T-helper 2 cell treated with Interferon-gamma antibody and Interleukin-4, amounts not matched to agents 5 μg/mL and 100 μg/mL, for 36 hours (primary cell): ENCODE measurements at regions not wholly inside any gene's neighbourhood (a gene's known extent, or its start where the extent isn't known, plus 50 kb on each side); places are given as distances from the start of the nearest gene placed in this dataset.

ENCODE experiments used
- DNase-seq: peaks from one replicate; pipeline ENCODE4 v3.0.0; 2021; ENCODE audit warnings: low spot score
- H3K27ac Mint-ChIP-seq: one replicate; pipeline ENCODE4 v1.8.0; 2021; ENCODE audit warnings: mild to moderate bottlenecking, mixed read lengths
- H3K27me3 Mint-ChIP-seq: one replicate; pipeline ENCODE4 v1.8.0; 2021; ENCODE audit warnings: low read depth, mixed read lengths
- H3K36me3 Mint-ChIP-seq: one replicate; pipeline ENCODE4 v1.8.0; 2021; ENCODE audit warnings: low read depth, mixed read lengths
- H3K4me1 Mint-ChIP-seq: one replicate; pipeline ENCODE4 v1.8.0; 2021; ENCODE audit warnings: low read depth, mixed read lengths
- H3K4me3 Mint-ChIP-seq: one replicate; pipeline ENCODE4 v1.8.0; 2022; ENCODE audit warnings: mild to moderate bottlenecking, moderate library complexity, mixed read lengths
- H3K9me3 Mint-ChIP-seq: one replicate; pipeline ENCODE4 v1.8.0; 2021; ENCODE audit warnings: mixed read lengths

- Mint-ChIP-seq H3K4me1 (peaks cover 7% of the 10 kb centered on the region), H3K36me3 (no peaks in the 10 kb centered on the region), H3K9me3 (no peaks in the 10 kb centered on the region), H3K27ac (no peak overlapping the region), H3K4me3 (no peak overlapping the region), H3K27me3 (peaks cover 7% of the 10 kb centered on the region)
- no peak for DNase-seq
Measured at GRCh38 chr22:49721211-49721763, 106.4 kb downstream of the BRD1 start.

GRCh38 chr22:49720279-49720959, 107.3 kb downstream of the BRD1 start:
- Mint-ChIP-seq H3K36me3 (no peaks in the 10 kb centered on the region), H3K27me3 (peaks cover 5% of the 10 kb centered on the region), H3K4me1 (peaks cover 7% of the 10 kb centered on the region), H3K9me3 (no peaks in the 10 kb centered on the region), H3K4me3 (no peak overlapping the region), H3K27ac (no peak overlapping the region)
- no peak for DNase-seq

- Mint-ChIP-seq H3K4me3 (no peak overlapping the region), H3K36me3 (no peaks in the 10 kb centered on the region), H3K9me3 (no peaks in the 10 kb centered on the region), H3K27me3 (peaks cover 5% of the 10 kb centered on the region), H3K27ac (no peak overlapping the region), H3K4me1 (peaks cover 7% of the 10 kb centered on the region)
- DNase-seq, result no peak
Measured at GRCh38 chr22:49719046-49719445, 108.6 kb downstream of the BRD1 start.

- Mint-ChIP-seq H3K36me3 (no peaks in the 10 kb centered on the region), H3K9me3 (no peaks in the 10 kb centered on the region), H3K27ac (no peak overlapping the region), H3K4me1 (peaks cover 2% of the 10 kb centered on the region), H3K27me3 (no peaks in the 10 kb centered on the region), H3K4me3 (no peak overlapping the region)
- no peak for DNase-seq
Measured at GRCh38 chr22:49718396-49718795, 109.3 kb downstream of the BRD1 start.

- Mint-ChIP-seq H3K27ac (no peak overlapping the region), H3K4me3 (no peak overlapping the region)
Measured at GRCh38 chr22:49717322-49717919, 110.3 kb downstream of the BRD1 start.

GRCh38 chr22:49716441-49716840, 111.2 kb downstream of the BRD1 start:
- Mint-ChIP-seq H3K27ac (no peak overlapping the region), H3K36me3 (no peaks in the 10 kb centered on the region)

More at GRCh38 chr22:49717322-49717919, 110.3 kb downstream of the BRD1 start:
- no peaks in the 10 kb centered on the region for H3K27me3 Mint-ChIP-seq
- no peak for DNase-seq
- no peaks in the 10 kb centered on the region for H3K9me3 Mint-ChIP-seq
- H3K36me3 Mint-ChIP-seq, result no peaks in the 10 kb centered on the region
- no peaks in the 10 kb centered on the region for H3K4me1 Mint-ChIP-seq

GRCh38 chr22:49715450-49715849, 112.2 kb downstream of the BRD1 start:
- Mint-ChIP-seq H3K4me3 (no peak overlapping the region), H3K36me3 (no peaks in the 10 kb centered on the region), H3K27ac (no peak overlapping the region), H3K27me3 (no peaks in the 10 kb centered on the region), H3K9me3 (no peaks in the 10 kb centered on the region), H3K4me1 (no peaks in the 10 kb centered on the region)
- no peak for DNase-seq

More at GRCh38 chr22:49716441-49716840, 111.2 kb downstream of the BRD1 start:
- no peak for DNase-seq
- Mint-ChIP-seq H3K4me1 (no peaks in the 10 kb centered on the region), H3K9me3 (no peaks in the 10 kb centered on the region), H3K27me3 (no peaks in the 10 kb centered on the region), H3K4me3 (no peak overlapping the region)

GRCh38 chr22:49713003-49713402, 114.7 kb downstream of the BRD1 start:
- H3K4me3 Mint-ChIP-seq, result no peak overlapping the region
- no peaks in the 10 kb centered on the region for H3K4me1 Mint-ChIP-seq
- no peak overlapping the region for H3K27ac Mint-ChIP-seq
- no peaks in the 10 kb centered on the region for H3K9me3 Mint-ChIP-seq
- no peaks in the 10 kb centered on the region for H3K36me3 Mint-ChIP-seq
- peaks cover 3% of the 10 kb centered on the region for H3K27me3 Mint-ChIP-seq
- no peak for DNase-seq

- Mint-ChIP-seq H3K9me3 (no peaks in the 10 kb centered on the region), H3K27me3 (peaks cover 4% of the 10 kb centered on the region), H3K36me3 (no peaks in the 10 kb centered on the region), H3K4me3 (no peak overlapping the region), H3K4me1 (no peaks in the 10 kb centered on the region), H3K27ac (no peak overlapping the region)
- DNase-seq, result no peak
Measured at GRCh38 chr22:49712195-49712791, 115.4 kb downstream of the BRD1 start.

GRCh38 chr22:49710746-49711145, 116.9 kb downstream of the BRD1 start:
- H3K27ac Mint-ChIP-seq, result no peak overlapping the region
- no peaks in the 10 kb centered on the region for H3K9me3 Mint-ChIP-seq

GRCh38 chr22:49709464-49709863, 118.2 kb downstream of the BRD1 start:
- Mint-ChIP-seq H3K9me3 (no peaks in the 10 kb centered on the region), H3K4me1 (no peaks in the 10 kb centered on the region), H3K4me3 (no peak overlapping the region), H3K27me3 (peaks cover 8% of the 10 kb centered on the region), H3K27ac (no peak overlapping the region), H3K36me3 (no peaks in the 10 kb centered on the region)
- DNase-seq, result no peak

More at GRCh38 chr22:49710746-49711145, 116.9 kb downstream of the BRD1 start:
- Mint-ChIP-seq H3K27me3 (peaks cover 6% of the 10 kb centered on the region), H3K4me1 (no peaks in the 10 kb centered on the region), H3K4me3 (no peak overlapping the region), H3K36me3 (no peaks in the 10 kb centered on the region)
- DNase-seq, result no peak

GRCh38 chr22:49705972-49706352, 121.7 kb downstream of the BRD1 start:
- Mint-ChIP-seq H3K27ac (no peak overlapping the region), H3K4me1 (no peaks in the 10 kb centered on the region), H3K4me3 (no peak overlapping the region), H3K9me3 (peaks cover 13% of the 10 kb centered on the region), H3K27me3 (peaks cover 17% of the 10 kb centered on the region), H3K36me3 (no peaks in the 10 kb centered on the region)
- DNase-seq, result no peak

GRCh38 chr22:49705216-49705971, 122.3 kb downstream of the BRD1 start:
- Mint-ChIP-seq H3K4me1 (no peaks in the 10 kb centered on the region), H3K4me3 (no peak overlapping the region), H3K27ac (no peak overlapping the region), H3K9me3 (peaks cover 13% of the 10 kb centered on the region), H3K27me3 (peaks cover 17% of the 10 kb centered on the region), H3K36me3 (no peaks in the 10 kb centered on the region)
- no peak for DNase-seq
